HEK293T (cell line): ENCODE measurements at regions not wholly inside any gene's neighbourhood (a gene's known extent, or its start where the extent isn't known, plus 50 kb on each side); places are given as distances from the start of the nearest gene placed in this dataset.

ENCODE experiments used
- ELF4 ChIP-seq: fragments of 450-650 bp; IDR thresholded peaks from 2 replicates; pipeline ENCODE4 v1.6.1; 2017; ENCODE audit warnings: antibody characterized with exemption
- FOXK2 ChIP-seq: fragments of 450-650 bp; IDR thresholded peaks from 2 replicates; pipeline ENCODE4 v1.6.1; 2016; ENCODE audit warnings: mild to moderate bottlenecking
- FOXM1 ChIP-seq: fragments of 450-650 bp; IDR thresholded peaks from 2 replicates; pipeline ENCODE4 v1.6.1; 2017; ENCODE audit warnings: mild to moderate bottlenecking, borderline replicate concordance
- HDGF ChIP-seq: fragments of 450-650 bp; IDR thresholded peaks from 2 replicates; pipeline ENCODE4 v1.6.1; 2017; ENCODE audit warnings: antibody characterized with exemption, borderline replicate concordance
- NFRKB ChIP-seq: fragments of 450-650 bp; IDR thresholded peaks from 2 replicates; pipeline ENCODE4 v1.6.1; 2016; ENCODE audit warnings: mild to moderate bottlenecking, moderate library complexity
- TF ChIP-seq, protein P1 (sequence below): fragments of 450-650 bp; IDR thresholded peaks from 2 replicates; pipeline ENCODE4 v1.6.1; 2016

- no peak for TF ChIP-seq FOXK2
- TF ChIP-seq FOXM1 = no peak
- TF ChIP-seq ELF4 = no peak
- TF ChIP-seq, protein P1, sequence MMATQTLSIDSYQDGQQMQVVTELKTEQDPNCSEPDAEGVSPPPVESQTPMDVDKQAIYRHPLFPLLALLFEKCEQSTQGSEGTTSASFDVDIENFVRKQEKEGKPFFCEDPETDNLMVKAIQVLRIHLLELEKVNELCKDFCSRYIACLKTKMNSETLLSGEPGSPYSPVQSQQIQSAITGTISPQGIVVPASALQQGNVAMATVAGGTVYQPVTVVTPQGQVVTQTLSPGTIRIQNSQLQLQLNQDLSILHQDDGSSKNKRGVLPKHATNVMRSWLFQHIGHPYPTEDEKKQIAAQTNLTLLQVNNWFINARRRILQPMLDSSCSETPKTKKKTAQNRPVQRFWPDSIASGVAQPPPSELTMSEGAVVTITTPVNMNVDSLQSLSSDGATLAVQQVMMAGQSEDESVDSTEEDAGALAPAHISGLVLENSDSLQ = no peak
- no peak for TF ChIP-seq NFRKB
- no peak for TF ChIP-seq HDGF
Observed at GRCh38 chr22:27128461-27129085, 471.2 kb downstream of the MIAT start.
